ENCODE measurements at regions not wholly inside any gene's neighbourhood (a gene's known extent, or its start where the extent isn't known, plus 50 kb on each side); places are given as distances from the start of the nearest gene placed in this dataset.

DNA sequence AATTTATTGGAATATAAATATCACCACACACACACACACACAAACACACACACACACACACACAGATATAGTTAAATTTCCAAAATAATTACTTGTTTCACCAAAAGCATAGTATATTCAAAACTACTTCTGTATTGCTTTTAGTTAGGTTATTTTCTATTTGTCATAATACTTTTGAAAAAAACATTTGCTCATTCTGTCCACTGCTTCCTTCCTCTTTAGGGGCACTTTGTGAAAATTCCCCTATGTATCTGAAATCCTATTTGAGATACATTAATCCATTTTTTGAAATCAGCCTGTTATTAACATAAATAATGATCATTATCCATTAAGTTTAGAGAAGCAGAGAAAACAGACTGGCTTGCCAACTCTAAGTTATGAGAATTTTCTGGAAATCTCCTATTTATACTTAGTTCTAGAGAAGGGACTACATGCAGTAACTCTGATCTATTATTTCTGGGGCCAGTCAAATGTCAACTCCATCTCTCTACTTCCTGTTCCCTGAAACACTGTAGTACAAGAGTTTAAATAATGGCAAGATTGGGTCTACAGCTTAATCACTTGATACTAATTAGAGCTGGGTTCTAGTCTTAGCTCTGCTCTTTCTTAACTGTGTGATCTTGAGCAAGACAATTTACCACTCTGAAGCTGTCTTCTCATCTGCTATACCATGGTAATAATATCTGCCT, 54.4 kb upstream of the GPR174 start:
- ChIA-PET POLR2A (no interaction called here), CTCF (ENCODE audit: low intra/inter-chr PET ratio, low total read pairs) (no interaction called here)
- Histone ChIP-seq H3K27ac (ENCODE audit: extremely low read length, insufficient read depth, low read length) (no peak overlapping the region), H3K27me3 (ENCODE audit: control insufficient read depth in 1 of 2, insufficient read depth in 2 of 2, low read length in 2 of 2) (no peaks in the 10 kb centered on the region), H3K4me1 (ENCODE audit: insufficient read depth, low read length) (no peaks in the 10 kb centered on the region), H3K4me3 (replicated peaks in 1 of 3; ENCODE audit: insufficient read depth in 1 of 3, low read depth in 2 of 3, low read length in 3 of 3) (no peak overlapping the region), H2AFZ (ENCODE audit: low read length) (no peak overlapping the region), H3K4me2 (ENCODE audit: low read depth, low read length) (no peak overlapping the region), H3K36me3 (replicated peaks in 1 of 2; ENCODE audit: control insufficient read depth in 1 of 2, insufficient read depth in 2 of 2, low read length in 2 of 2) (no peaks in the 10 kb centered on the region), H4K20me1 (ENCODE audit: insufficient read depth, low read length) (no peaks in the 10 kb centered on the region), H3K9ac (ENCODE audit: insufficient read depth, low read depth, low read length) (no peak overlapping the region), H3K9me3 (ENCODE audit: low read length) (no peaks in the 10 kb centered on the region), H3K79me2 (ENCODE audit: insufficient read depth, low read length) (no peaks in the 10 kb centered on the region)
- no peak for TF ChIP-seq REST (IDR thresholded peaks at IDR 0.05; ENCODE audit: borderline replicate concordance in 1 of 2, low read depth in 1 of 2, low read length in 2 of 2)
- TF ChIP-seq ZNF619 (CRISPR knock-in tag; IDR thresholded peaks at IDR 0.05): no peak
- FAIRE-seq (no peak), ATAC-seq (no peak), DNase-seq (ENCODE audit: low spot score) (no peak)
- no TSS peak for BruUV-seq (replicated peaks)
- in situ Hi-C loops (cut with HindIII; ENCODE audit: extremely low pct_ligation_motif_present, low pct_unique_long_range_greater_than_20kb): no loop called here
- intact Hi-C loops (cut with micrococcal nuclease; ENCODE audit: unreplicated experiment): no loop called here

DNA sequence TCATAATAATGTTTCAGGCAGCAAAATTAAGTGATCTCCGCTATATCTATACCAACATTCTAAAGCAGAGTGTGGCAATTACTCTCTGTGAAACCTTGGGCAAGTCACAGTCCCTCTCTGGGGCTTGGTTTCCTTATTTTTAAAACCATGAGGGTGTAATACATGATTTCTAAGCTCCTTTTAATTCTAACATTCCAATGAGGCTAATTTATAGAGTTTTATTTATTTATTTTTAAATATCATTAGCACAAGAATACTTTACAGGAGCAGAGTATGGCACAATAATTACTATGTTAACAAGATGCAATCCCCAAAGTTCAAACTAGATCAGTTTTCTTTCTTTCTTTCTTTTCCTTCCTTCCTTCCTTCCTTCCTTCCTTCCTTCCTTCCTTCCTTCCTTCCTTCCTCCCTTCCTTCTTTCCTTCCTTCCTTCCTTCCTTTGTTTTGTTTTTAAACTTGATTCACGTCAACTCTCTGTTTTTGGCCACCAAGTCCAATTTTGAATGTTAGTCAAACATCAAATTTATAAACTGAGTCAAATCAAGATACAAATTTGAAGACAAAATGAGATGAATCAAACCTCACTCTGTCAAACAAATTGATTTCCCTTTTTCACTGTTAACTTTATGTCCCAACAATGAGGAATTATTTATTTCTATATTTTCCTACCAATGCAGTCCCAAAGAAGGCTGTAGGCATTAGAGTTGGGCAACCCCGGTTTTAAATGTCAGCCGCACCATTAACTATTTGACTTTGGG, 50.2 kb upstream of the GPR174 start:
- no peaks in the 10 kb centered on the region for H4K20me1 ChIP-seq (ENCODE audit: insufficient read depth, low read length)
- no peaks in the 10 kb centered on the region for H3K4me1 ChIP-seq (ENCODE audit: insufficient read depth, low read length)
- 28% methylated on average over 4 of the region's 4 CpGs for WGBS (ENCODE audit: low lambda C conversion rate)
- H3K36me3 ChIP-seq (replicated peaks in 1 of 2; ENCODE audit: control insufficient read depth in 1 of 2, insufficient read depth in 2 of 2, low read length in 2 of 2): no peaks in the 10 kb centered on the region
- no peak overlapping the region for H3K9ac ChIP-seq (ENCODE audit: insufficient read depth, low read depth, low read length)
- H3K27ac ChIP-seq (ENCODE audit: extremely low read length, insufficient read depth, low read length): no peak overlapping the region
- no peak overlapping the region for H3K4me3 ChIP-seq (replicated peaks in 1 of 3; ENCODE audit: insufficient read depth in 1 of 3, low read depth in 2 of 3, low read length in 3 of 3)
- no peak overlapping the region for H2AFZ ChIP-seq (ENCODE audit: low read length)
- in situ Hi-C loops (cut with HindIII; ENCODE audit: extremely low pct_ligation_motif_present, low pct_unique_long_range_greater_than_20kb) (no loop called here), intact Hi-C loops (cut with micrococcal nuclease; ENCODE audit: unreplicated experiment) (no loop called here)
- ChIA-PET CTCF (ENCODE audit: low intra/inter-chr PET ratio, low total read pairs) (no interaction called here), POLR2A (no interaction called here)
- no peak for DNase-seq (ENCODE audit: low spot score)
- ATAC-seq: no peak
- no peak overlapping the region for H3K4me2 ChIP-seq (ENCODE audit: low read depth, low read length)
- H3K79me2 ChIP-seq (ENCODE audit: insufficient read depth, low read length): no peaks in the 10 kb centered on the region
- no peak for FAIRE-seq
- no peaks in the 10 kb centered on the region for H3K27me3 ChIP-seq (ENCODE audit: control insufficient read depth in 1 of 2, insufficient read depth in 2 of 2, low read length in 2 of 2)
- no TSS peak for BruUV-seq (replicated peaks)
- no peaks in the 10 kb centered on the region for H3K9me3 ChIP-seq (ENCODE audit: low read length)
- TF ChIP-seq ZNF224 (CRISPR knock-in tag; IDR thresholded peaks at IDR 0.05) (no peak), ZKSCAN8 (CRISPR knock-in tag; IDR thresholded peaks at IDR 0.05; ENCODE audit: borderline replicate concordance) (no peak), ZNF766 (CRISPR knock-in tag; IDR thresholded peaks at IDR 0.05; ENCODE audit: borderline replicate concordance) (no peak), BRD4 (CRISPR knock-in tag; IDR thresholded peaks at IDR 0.05) (no peak), ZBTB7A (CRISPR knock-in tag; IDR thresholded peaks at IDR 0.05) (no peak), SMARCC2 (IDR thresholded peaks at IDR 0.05) (no peak)

Data from HepG2 (cell line).